Hepatocyte (in vitro differentiated cells): ENCODE measurements at regions not wholly inside any gene's neighbourhood (a gene's known extent, or its start where the extent isn't known, plus 50 kb on each side); places are given as distances from the start of the nearest gene placed in this dataset.

Experiments
- DNase-seq: peaks from one replicate; pipeline ENCODE4 v3.0.0-alpha.2; 2016; ENCODE audit warnings: low spot score
- H2AFZ ChIP-seq: fragments of 200-600 bp; sonication (generic); 2 replicates; pipeline ENCODE4 v1.6.0; 2016; ENCODE audit warnings: antibody characterized with exemption, mild to moderate bottlenecking
- H3K27ac ChIP-seq: fragments of 200-600 bp; sonication (generic); 2 replicates; pipeline ENCODE4 v1.5.1; 2016; ENCODE audit warnings: mild to moderate bottlenecking
- H3K27me3 ChIP-seq: fragments of 200-600 bp; sonication (generic); 2 replicates; pipeline ENCODE4 v1.6.1; 2016
- H3K36me3 ChIP-seq: fragments of 200-600 bp; sonication (generic); replicated peaks from 2 replicates; pipeline ENCODE4 v1.5.1; 2016; ENCODE audit warnings: low read depth; ENCODE audit not compliant: insufficient read depth
- H3K4me1 ChIP-seq: fragments of 200-600 bp; sonication (generic); 2 replicates; pipeline ENCODE4 v1.5.1; 2016; ENCODE audit warnings: mild to moderate bottlenecking, moderate library complexity; ENCODE audit not compliant: insufficient read depth
- H3K4me2 ChIP-seq: fragments of 200-600 bp; sonication (generic); 2 replicates; pipeline ENCODE4 v1.6.0; 2016
- H3K4me3 ChIP-seq: fragments of 200-600 bp; sonication (generic); 2 replicates; pipeline ENCODE4 v1.5.1; 2016; ENCODE audit warnings: mild to moderate bottlenecking
- H3K79me2 ChIP-seq: fragments of 200-600 bp; sonication (generic); 2 replicates; pipeline ENCODE4 v1.6.0; 2017; ENCODE audit warnings: mild to moderate bottlenecking
- H3K9me2 ChIP-seq: fragments of 200-600 bp; sonication (generic); replicated peaks from 2 replicates; pipeline ENCODE4 v1.6.0; 2017; ENCODE audit warnings: mild to moderate bottlenecking; ENCODE audit not compliant: insufficient read depth
- H3K9me3 ChIP-seq: fragments of 200-600 bp; sonication (generic); 2 replicates; pipeline ENCODE4 v1.5.1; 2016; ENCODE audit warnings: low read depth, mild to moderate bottlenecking
- H4K20me1 ChIP-seq: fragments of 200-600 bp; sonication (generic); 2 replicates; pipeline ENCODE4 v1.6.0; 2016; ENCODE audit warnings: mild to moderate bottlenecking; ENCODE audit not compliant: insufficient read depth, poor library complexity, severe bottlenecking
- EZH2 ChIP-seq: fragments of 200-600 bp; sonication (generic); IDR thresholded peaks from 2 replicates; pipeline ENCODE4 v1.6.1; 2016; ENCODE audit warnings: antibody characterized with exemption, mild to moderate bottlenecking, borderline replicate concordance
- EZH2phosphoT487 ChIP-seq: fragments of 200-600 bp; sonication (generic); IDR thresholded peaks from one replicate; pipeline ENCODE4 v1.6.1; 2018; ENCODE audit warnings: antibody characterized with exemption, mild to moderate bottlenecking, low read depth, moderate library complexity; ENCODE audit not compliant: unreplicated experiment, severe bottlenecking
- WGBS: methylation state at CpG from one replicate; pipeline ENCODE4 v1.1.6; 2016; ENCODE audit warnings: low lambda C conversion rate; ENCODE audit errors: missing lambda C conversion rate; 5-methylcytosine and 5-hydroxymethylcytosine counted together
- TF ChIP-seq, protein P1 (sequence below): fragments of 200-600 bp; sonication (generic); IDR thresholded peaks from 2 replicates; pipeline ENCODE4 v1.5.1; 2016; ENCODE audit warnings: antibody characterized with exemption, mild to moderate bottlenecking; ENCODE audit not compliant: poor library complexity

DNA sequence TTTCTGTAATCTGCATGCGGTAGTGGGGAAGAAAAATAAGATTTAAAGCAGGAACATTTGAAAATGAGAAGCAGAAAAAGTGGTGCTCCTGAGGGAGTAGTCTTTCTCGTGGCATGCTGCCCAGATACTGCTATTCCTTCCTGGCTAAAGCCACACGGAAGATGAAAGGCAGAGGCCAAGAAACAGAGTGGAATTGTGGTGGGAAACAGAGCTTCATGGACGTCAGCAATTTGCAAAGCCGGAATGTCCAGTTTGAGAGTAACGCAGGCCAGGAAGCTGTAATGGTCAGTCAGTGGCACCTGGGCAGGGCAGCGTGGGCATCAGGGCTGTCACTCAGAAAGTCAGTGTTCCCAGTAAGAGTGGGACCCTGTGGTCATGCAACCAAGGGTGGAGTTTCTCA lies 63.7 kb upstream of the FMR1 start:
- H3K9me3 ChIP-seq, result no peaks in the 10 kb centered on the region
- H3K27ac ChIP-seq, result peak overlapping the region; percentile 21
- H3K9me2 ChIP-seq, result no peaks in the 10 kb centered on the region
- H3K79me2 ChIP-seq, result no peaks in the 10 kb centered on the region
- peak; percentile 19 for DNase-seq
- no peaks in the 10 kb centered on the region for H3K27me3 ChIP-seq
- TF ChIP-seq EZH2 (no peak), EZH2phosphoT487 (no peak)
- TF ChIP-seq, protein P1, sequence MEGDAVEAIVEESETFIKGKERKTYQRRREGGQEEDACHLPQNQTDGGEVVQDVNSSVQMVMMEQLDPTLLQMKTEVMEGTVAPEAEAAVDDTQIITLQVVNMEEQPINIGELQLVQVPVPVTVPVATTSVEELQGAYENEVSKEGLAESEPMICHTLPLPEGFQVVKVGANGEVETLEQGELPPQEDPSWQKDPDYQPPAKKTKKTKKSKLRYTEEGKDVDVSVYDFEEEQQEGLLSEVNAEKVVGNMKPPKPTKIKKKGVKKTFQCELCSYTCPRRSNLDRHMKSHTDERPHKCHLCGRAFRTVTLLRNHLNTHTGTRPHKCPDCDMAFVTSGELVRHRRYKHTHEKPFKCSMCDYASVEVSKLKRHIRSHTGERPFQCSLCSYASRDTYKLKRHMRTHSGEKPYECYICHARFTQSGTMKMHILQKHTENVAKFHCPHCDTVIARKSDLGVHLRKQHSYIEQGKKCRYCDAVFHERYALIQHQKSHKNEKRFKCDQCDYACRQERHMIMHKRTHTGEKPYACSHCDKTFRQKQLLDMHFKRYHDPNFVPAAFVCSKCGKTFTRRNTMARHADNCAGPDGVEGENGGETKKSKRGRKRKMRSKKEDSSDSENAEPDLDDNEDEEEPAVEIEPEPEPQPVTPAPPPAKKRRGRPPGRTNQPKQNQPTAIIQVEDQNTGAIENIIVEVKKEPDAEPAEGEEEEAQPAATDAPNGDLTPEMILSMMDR, result no peak
- 49% methylated on average over 7 of the region's 7 CpGs for WGBS
- H3K4me3 ChIP-seq, result no peak overlapping the region
- H3K4me2 ChIP-seq, result peak overlapping the region; percentile 5
- no peaks in the 10 kb centered on the region for H3K4me1 ChIP-seq
- no peaks in the 10 kb centered on the region for H4K20me1 ChIP-seq
- no peaks in the 10 kb centered on the region for H3K36me3 ChIP-seq
- H2AFZ ChIP-seq, result no peak overlapping the region

DNA sequence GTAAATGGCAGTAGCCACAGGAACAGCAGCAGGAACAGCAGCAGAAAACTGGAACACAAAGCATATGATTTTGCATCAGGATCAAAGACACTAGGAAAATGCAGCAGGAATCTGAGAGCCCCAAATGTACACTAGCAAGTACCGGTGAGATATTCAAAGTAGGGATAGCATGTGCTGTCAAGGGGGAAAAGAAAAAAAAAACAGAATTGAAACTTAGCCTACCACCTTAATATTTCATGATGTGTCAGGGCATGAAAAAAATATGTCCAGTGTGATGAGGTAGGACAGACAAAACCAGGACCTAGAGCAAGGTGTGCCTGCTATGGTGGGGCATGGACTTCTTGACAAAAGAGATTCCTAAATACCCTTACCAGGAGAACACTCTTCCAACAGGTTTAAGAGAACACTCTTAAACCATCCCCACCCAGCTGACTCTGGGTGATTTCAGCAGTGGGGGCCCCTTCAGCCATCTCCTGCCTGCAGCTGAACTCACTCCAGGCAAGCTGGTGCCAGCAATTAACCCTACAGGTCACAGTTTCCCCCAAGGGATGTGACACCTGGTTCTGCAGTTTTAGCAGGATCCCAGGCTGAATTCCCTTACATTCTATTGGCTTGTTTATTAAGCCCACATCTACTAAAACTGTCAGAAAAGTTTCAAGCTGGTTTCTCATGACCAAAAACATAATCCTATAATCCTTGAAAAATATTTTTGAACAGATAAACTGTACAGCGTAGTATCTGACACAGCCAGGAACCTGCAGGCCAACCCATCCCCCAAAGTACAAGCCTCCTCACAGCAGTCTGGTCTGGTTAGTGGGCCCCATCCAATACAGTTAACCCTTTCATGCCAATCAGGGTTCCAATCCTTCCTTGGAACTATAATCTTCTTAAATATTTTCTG lies 62.9 kb upstream of the FMR1 start:
- Histone ChIP-seq H3K27me3 (no peaks in the 10 kb centered on the region), H3K36me3 (no peaks in the 10 kb centered on the region), H3K9me2 (no peaks in the 10 kb centered on the region), H4K20me1 (no peaks in the 10 kb centered on the region), H3K4me1 (no peaks in the 10 kb centered on the region), H3K79me2 (no peaks in the 10 kb centered on the region), H2AFZ (no peak overlapping the region), H3K9me3 (no peaks in the 10 kb centered on the region), H3K27ac (peak overlapping the region; percentile 21), H3K4me2 (peak overlapping the region; percentile 4), H3K4me3 (no peak overlapping the region)
- DNase-seq, result peak; percentile 13
- TF ChIP-seq EZH2phosphoT487 (no peak), EZH2 (no peak)
- TF ChIP-seq, protein P1, result no peak
- 58% methylated on average over 2 of the region's 2 CpGs for WGBS

DNA sequence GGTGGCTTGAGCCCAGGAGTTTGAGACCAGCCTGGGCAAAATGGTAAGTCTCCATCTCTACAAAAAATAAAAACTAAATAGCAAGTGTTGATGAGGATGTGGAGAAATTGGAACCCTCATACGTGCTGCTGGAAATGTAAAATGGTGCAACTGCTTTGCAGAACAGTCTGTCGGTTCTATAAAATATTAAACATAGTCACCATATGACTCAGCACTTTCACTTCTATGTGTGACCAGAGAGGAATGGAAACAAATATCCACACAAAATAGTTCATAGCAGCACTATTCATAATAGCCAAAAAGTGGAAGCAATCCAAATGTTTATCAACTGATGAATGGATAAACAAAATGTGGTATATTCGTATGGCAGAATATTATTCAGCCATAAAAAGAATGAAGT lies 60.8 kb upstream of the FMR1 start:
- Histone ChIP-seq H3K4me2 (no peak overlapping the region), H2AFZ (no peak overlapping the region), H3K9me2 (no peaks in the 10 kb centered on the region), H3K9me3 (no peaks in the 10 kb centered on the region), H3K27ac (no peak overlapping the region), H3K79me2 (no peaks in the 10 kb centered on the region), H4K20me1 (no peaks in the 10 kb centered on the region), H3K4me1 (no peaks in the 10 kb centered on the region), H3K36me3 (no peaks in the 10 kb centered on the region), H3K4me3 (no peak overlapping the region), H3K27me3 (no peaks in the 10 kb centered on the region)
- no peak for DNase-seq
- TF ChIP-seq EZH2 (no peak), EZH2phosphoT487 (no peak)
- TF ChIP-seq, protein P1, result no peak
- 57% methylated on average over 3 of the region's 3 CpGs for WGBS
